ENCODE measurements at regions not wholly inside any gene's neighbourhood (a gene's known extent, or its start where the extent isn't known, plus 50 kb on each side); places are given as distances from the start of the nearest gene placed in this dataset.
"Not testable (repeated sequence)": the region's sequence is repeated elsewhere in the genome, so short reads cannot be mapped to it uniquely, and the experiment has no call there.

DNA sequence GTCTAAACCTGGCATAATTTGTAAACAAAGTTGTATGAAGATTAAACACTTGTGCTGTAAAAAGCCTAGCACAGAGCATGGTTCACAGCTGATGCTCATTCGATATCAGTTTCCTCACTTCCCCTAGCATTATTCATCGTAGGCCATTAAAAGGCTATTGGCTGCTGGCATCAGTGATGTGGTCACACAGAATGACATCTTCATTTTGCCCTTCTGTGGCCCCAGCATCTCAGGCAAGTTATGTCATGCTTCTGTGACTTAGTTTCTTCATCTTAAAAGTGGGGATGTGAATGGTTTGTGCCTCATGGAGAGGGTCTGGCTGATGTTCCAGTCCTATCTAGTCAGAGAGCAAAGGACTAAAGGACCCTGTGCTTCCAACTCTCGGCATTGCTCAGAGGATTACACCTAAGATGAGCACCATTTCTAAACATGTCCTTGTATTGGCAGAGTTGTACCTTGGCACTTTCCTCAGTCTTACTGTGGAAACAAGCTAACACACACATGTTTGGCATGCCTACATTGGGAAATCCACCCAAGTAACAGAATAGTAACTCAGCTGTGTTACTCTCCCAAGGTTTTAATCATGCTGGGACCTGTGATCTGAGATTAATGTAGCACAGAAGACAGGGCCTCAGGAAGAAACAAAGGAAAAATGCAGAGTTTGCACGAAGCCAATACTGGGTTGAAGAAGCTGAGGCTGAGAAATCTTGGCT lies 83.5 kb upstream of the OR9Q1 start:
- no peaks in the 10 kb centered on the region for H3K36me3 ChIP-seq (replicated peaks in 1 of 2; ENCODE audit: control insufficient read depth in 2 of 2, insufficient read depth in 2 of 2, low read length in 2 of 2)
- H3K4me3 ChIP-seq (ENCODE audit: low read length in 2 of 2), result no peak overlapping the region
- WGBS, 2 donors (ENCODE audit: extremely low coverage in 2 of 2, insufficient read length in 2 of 2, insufficient replicate concordance in 1 of 2), result no CpG with 5 or more reads among the region's 4 CpGs
- no peak overlapping the region for H3K4me2 ChIP-seq (ENCODE audit: insufficient read depth, low read length, poor library complexity, severe bottlenecking)
- H2BK120ac ChIP-seq (ENCODE audit: low read depth, low read length), result no peak overlapping the region
- H3K9ac ChIP-seq (ENCODE audit: low read depth, low read length, poor library complexity), result no peak overlapping the region
- H3K4me1 ChIP-seq (ENCODE audit: control insufficient read depth in 2 of 2, insufficient read depth in 1 of 2, low read depth in 1 of 2, low read length in 2 of 2), result no peaks in the 10 kb centered on the region
- H3K27me3 ChIP-seq (ENCODE audit: control insufficient read depth in 3 of 3, insufficient read depth in 3 of 3, low read depth in 1 of 3, low read length in 3 of 3), result no peaks in the 10 kb centered on the region
- H3K9me3 ChIP-seq (replicated peaks in 1 of 2; ENCODE audit: control insufficient read depth in 2 of 2, insufficient read depth in 1 of 2, low read depth in 1 of 2, low read length in 2 of 2), result no peaks in the 10 kb centered on the region
- no peak overlapping the region for H2AK5ac ChIP-seq (ENCODE audit: low read depth, low read length)
- no peak overlapping the region for H3K27ac ChIP-seq (replicated peaks; ENCODE audit: low read length)
- no peak overlapping the region for H4K8ac ChIP-seq (ENCODE audit: low read depth, low read length)
- DNase-seq (ENCODE audit: low spot score), result no peak
- no peak overlapping the region for H3K14ac ChIP-seq (ENCODE audit: low read length)
- H4K91ac ChIP-seq (ENCODE audit: low read depth, low read length, poor library complexity), result no peak overlapping the region
- no peak overlapping the region for H2BK5ac ChIP-seq (ENCODE audit: low read length)
- no peak overlapping the region for H3K23ac ChIP-seq (ENCODE audit: low read depth, low read length, poor library complexity)
- no peak overlapping the region for H3K4ac ChIP-seq (ENCODE audit: low read length)
- no peak overlapping the region for H2BK12ac ChIP-seq (ENCODE audit: low read length)
- no peak overlapping the region for H2AFZ ChIP-seq (ENCODE audit: low read length)
- no peak overlapping the region for H3K18ac ChIP-seq (ENCODE audit: low read length)
- H3K79me1 ChIP-seq (ENCODE audit: low read depth, low read length), result no peaks in the 10 kb centered on the region
- no peak overlapping the region for H2BK15ac ChIP-seq (ENCODE audit: low read length)

- H3K79me1 ChIP-seq (ENCODE audit: low read depth, low read length), result no peaks in the 10 kb centered on the region
- H3K27ac ChIP-seq (replicated peaks; ENCODE audit: low read length), result no peak overlapping the region
- H3K18ac ChIP-seq (ENCODE audit: low read length), result no peak overlapping the region
- no peak overlapping the region for H4K91ac ChIP-seq (ENCODE audit: low read depth, low read length, poor library complexity)
- H3K4me2 ChIP-seq (ENCODE audit: insufficient read depth, low read length, poor library complexity, severe bottlenecking), result no peak overlapping the region
- no peak overlapping the region for H3K4ac ChIP-seq (ENCODE audit: low read length)
- H3K27me3 ChIP-seq (ENCODE audit: control insufficient read depth in 3 of 3, insufficient read depth in 3 of 3, low read depth in 1 of 3, low read length in 3 of 3), result no peaks in the 10 kb centered on the region
- H3K4me1 ChIP-seq (ENCODE audit: control insufficient read depth in 2 of 2, insufficient read depth in 1 of 2, low read depth in 1 of 2, low read length in 2 of 2), result no peaks in the 10 kb centered on the region
- no peaks in the 10 kb centered on the region for H3K9me3 ChIP-seq (replicated peaks in 1 of 2; ENCODE audit: control insufficient read depth in 2 of 2, insufficient read depth in 1 of 2, low read depth in 1 of 2, low read length in 2 of 2)
- H3K9ac ChIP-seq (ENCODE audit: low read depth, low read length, poor library complexity), result no peak overlapping the region
- H3K23ac ChIP-seq (ENCODE audit: low read depth, low read length, poor library complexity), result no peak overlapping the region
- H2BK120ac ChIP-seq (ENCODE audit: low read depth, low read length), result no peak overlapping the region
- no peaks in the 10 kb centered on the region for H3K36me3 ChIP-seq (replicated peaks in 1 of 2; ENCODE audit: control insufficient read depth in 2 of 2, insufficient read depth in 2 of 2, low read length in 2 of 2)
- H2BK15ac ChIP-seq (ENCODE audit: low read length), result no peak overlapping the region
- no peak overlapping the region for H2AK5ac ChIP-seq (ENCODE audit: low read depth, low read length)
- H2BK12ac ChIP-seq (ENCODE audit: low read length), result no peak overlapping the region
- no peak overlapping the region for H3K4me3 ChIP-seq (ENCODE audit: low read length in 2 of 2)
- no peak overlapping the region for H3K14ac ChIP-seq (ENCODE audit: low read length)
- H2BK5ac ChIP-seq (ENCODE audit: low read length), result no peak overlapping the region
- no peak overlapping the region for H4K8ac ChIP-seq (ENCODE audit: low read depth, low read length)
- no CpG with 5 or more reads among the region's 3 CpGs for WGBS, 2 donors (ENCODE audit: extremely low coverage in 2 of 2, insufficient read length in 2 of 2, insufficient replicate concordance in 1 of 2)
- H2AFZ ChIP-seq (ENCODE audit: low read length), result no peak overlapping the region
- no peak for DNase-seq (ENCODE audit: low spot score)
These were observed 81.8 kb upstream of the OR9Q1 start for GRCh38 chr11:57941875-57942274.

- no CpG with 5 or more reads among the region's 1 CpG for WGBS, 2 donors (ENCODE audit: extremely low coverage in 2 of 2, insufficient read length in 2 of 2, insufficient replicate concordance in 1 of 2)
These were observed 80.9 kb upstream of the OR9Q1 start for GRCh38 chr11:57942808-57943207.

DNA sequence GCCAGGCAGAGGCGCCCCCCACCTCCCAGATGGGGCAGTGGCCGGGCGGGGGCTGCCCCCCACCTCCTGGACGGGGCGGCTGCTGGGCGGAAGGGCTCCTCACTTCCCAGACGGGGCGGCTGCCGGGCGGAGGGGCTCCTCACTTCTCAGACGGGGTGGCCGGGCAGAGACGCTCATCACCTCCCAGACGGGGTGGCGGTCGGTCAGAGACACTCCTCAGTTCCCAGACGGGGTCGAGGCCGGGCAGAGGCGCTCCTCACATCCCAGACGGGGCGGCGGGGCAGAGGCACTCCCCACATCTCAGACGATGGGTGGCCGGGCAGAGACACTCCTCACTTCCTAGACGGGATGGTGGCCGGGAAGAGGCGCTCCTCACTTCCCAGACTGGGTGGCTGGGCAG lies 79.9 kb upstream of the OR9Q1 start:
- not testable (repeated sequence) for H3K36me3 ChIP-seq (replicated peaks in 1 of 2; ENCODE audit: control insufficient read depth in 2 of 2, insufficient read depth in 2 of 2, low read length in 2 of 2); H3K9me3 ChIP-seq (replicated peaks in 1 of 2; ENCODE audit: control insufficient read depth in 2 of 2, insufficient read depth in 1 of 2, low read depth in 1 of 2, low read length in 2 of 2); H4K91ac ChIP-seq (ENCODE audit: low read depth, low read length, poor library complexity); DNase-seq (ENCODE audit: low spot score); H3K9ac ChIP-seq (ENCODE audit: low read depth, low read length, poor library complexity); H2AK5ac ChIP-seq (ENCODE audit: low read depth, low read length); H3K27me3 ChIP-seq (ENCODE audit: control insufficient read depth in 3 of 3, insufficient read depth in 3 of 3, low read depth in 1 of 3, low read length in 3 of 3); H2BK15ac ChIP-seq (ENCODE audit: low read length); H3K79me1 ChIP-seq (ENCODE audit: low read depth, low read length); H3K27ac ChIP-seq (replicated peaks; ENCODE audit: low read length); H2BK5ac ChIP-seq (ENCODE audit: low read length); H2AFZ ChIP-seq (ENCODE audit: low read length); H2BK12ac ChIP-seq (ENCODE audit: low read length); H4K8ac ChIP-seq (ENCODE audit: low read depth, low read length); H3K4me2 ChIP-seq (ENCODE audit: insufficient read depth, low read length, poor library complexity, severe bottlenecking); H3K23ac ChIP-seq (ENCODE audit: low read depth, low read length, poor library complexity); H3K18ac ChIP-seq (ENCODE audit: low read length); H3K4me1 ChIP-seq (ENCODE audit: control insufficient read depth in 2 of 2, insufficient read depth in 1 of 2, low read depth in 1 of 2, low read length in 2 of 2); H3K4me3 ChIP-seq (ENCODE audit: low read length in 2 of 2); H2BK120ac ChIP-seq (ENCODE audit: low read depth, low read length); H3K14ac ChIP-seq (ENCODE audit: low read length); H3K4ac ChIP-seq (ENCODE audit: low read length)
- WGBS, 2 donors (ENCODE audit: extremely low coverage in 2 of 2, insufficient read length in 2 of 2, insufficient replicate concordance in 1 of 2), result no CpG with 5 or more reads among the region's 28 CpGs

More at GRCh38 chr11:57942808-57943207, 80.9 kb upstream of the OR9Q1 start:
- no peak overlapping the region for H3K18ac ChIP-seq (ENCODE audit: low read length)
- no peaks in the 10 kb centered on the region for H3K79me1 ChIP-seq (ENCODE audit: low read depth, low read length)
- no peak overlapping the region for H3K9ac ChIP-seq (ENCODE audit: low read depth, low read length, poor library complexity)
- no peak for DNase-seq (ENCODE audit: low spot score)
- no peak overlapping the region for H2AK5ac ChIP-seq (ENCODE audit: low read depth, low read length)
- H3K4me3 ChIP-seq (ENCODE audit: low read length in 2 of 2), result no peak overlapping the region
- no peak overlapping the region for H2BK5ac ChIP-seq (ENCODE audit: low read length)
- H3K14ac ChIP-seq (ENCODE audit: low read length), result no peak overlapping the region
- H3K27ac ChIP-seq (replicated peaks; ENCODE audit: low read length), result no peak overlapping the region
- H3K4me2 ChIP-seq (ENCODE audit: insufficient read depth, low read length, poor library complexity, severe bottlenecking), result no peak overlapping the region
- H4K91ac ChIP-seq (ENCODE audit: low read depth, low read length, poor library complexity), result no peak overlapping the region
- H2BK12ac ChIP-seq (ENCODE audit: low read length), result no peak overlapping the region
- H3K36me3 ChIP-seq (replicated peaks in 1 of 2; ENCODE audit: control insufficient read depth in 2 of 2, insufficient read depth in 2 of 2, low read length in 2 of 2), result no peaks in the 10 kb centered on the region
- no peaks in the 10 kb centered on the region for H3K4me1 ChIP-seq (ENCODE audit: control insufficient read depth in 2 of 2, insufficient read depth in 1 of 2, low read depth in 1 of 2, low read length in 2 of 2)
- no peak overlapping the region for H2AFZ ChIP-seq (ENCODE audit: low read length)
- no peak overlapping the region for H3K23ac ChIP-seq (ENCODE audit: low read depth, low read length, poor library complexity)
- no peak overlapping the region for H2BK15ac ChIP-seq (ENCODE audit: low read length)
- no peaks in the 10 kb centered on the region for H3K27me3 ChIP-seq (ENCODE audit: control insufficient read depth in 3 of 3, insufficient read depth in 3 of 3, low read depth in 1 of 3, low read length in 3 of 3)
- no peak overlapping the region for H2BK120ac ChIP-seq (ENCODE audit: low read depth, low read length)
- no peak overlapping the region for H4K8ac ChIP-seq (ENCODE audit: low read depth, low read length)
- no peaks in the 10 kb centered on the region for H3K9me3 ChIP-seq (replicated peaks in 1 of 2; ENCODE audit: control insufficient read depth in 2 of 2, insufficient read depth in 1 of 2, low read depth in 1 of 2, low read length in 2 of 2)
- H3K4ac ChIP-seq (ENCODE audit: low read length), result no peak overlapping the region

Data from neuronal stem cell (in vitro differentiated cells).